ENCODE measurements at regions not wholly inside any gene's neighbourhood (a gene's known extent, or its start where the extent isn't known, plus 50 kb on each side); places are given as distances from the start of the nearest gene placed in this dataset.

DNA sequence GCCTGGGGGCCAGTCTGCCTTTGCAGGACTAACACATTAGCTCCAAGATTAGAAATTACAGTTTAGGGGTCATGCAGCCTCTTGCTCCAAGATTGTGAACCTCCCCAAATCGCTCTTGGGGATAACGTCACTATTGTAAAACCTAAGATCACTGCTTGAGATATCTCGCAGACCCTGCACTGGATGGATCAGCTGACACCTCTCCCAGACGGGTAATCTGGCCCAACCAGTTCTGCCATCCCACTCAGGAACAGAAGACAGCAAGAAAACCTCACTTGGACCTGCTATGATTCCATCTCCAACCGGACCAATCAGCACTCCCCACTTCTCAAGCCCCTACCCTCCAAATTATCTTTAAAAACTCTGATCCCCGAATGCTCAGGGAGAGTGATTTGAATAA lies 431.2 kb downstream of the GPM6A start:
- no peak for TF ChIP-seq EZH2 (IDR thresholded peaks at IDR 0.05; ENCODE audit: borderline replicate concordance, low read length)
- TF ChIP-seq, protein P1, sequence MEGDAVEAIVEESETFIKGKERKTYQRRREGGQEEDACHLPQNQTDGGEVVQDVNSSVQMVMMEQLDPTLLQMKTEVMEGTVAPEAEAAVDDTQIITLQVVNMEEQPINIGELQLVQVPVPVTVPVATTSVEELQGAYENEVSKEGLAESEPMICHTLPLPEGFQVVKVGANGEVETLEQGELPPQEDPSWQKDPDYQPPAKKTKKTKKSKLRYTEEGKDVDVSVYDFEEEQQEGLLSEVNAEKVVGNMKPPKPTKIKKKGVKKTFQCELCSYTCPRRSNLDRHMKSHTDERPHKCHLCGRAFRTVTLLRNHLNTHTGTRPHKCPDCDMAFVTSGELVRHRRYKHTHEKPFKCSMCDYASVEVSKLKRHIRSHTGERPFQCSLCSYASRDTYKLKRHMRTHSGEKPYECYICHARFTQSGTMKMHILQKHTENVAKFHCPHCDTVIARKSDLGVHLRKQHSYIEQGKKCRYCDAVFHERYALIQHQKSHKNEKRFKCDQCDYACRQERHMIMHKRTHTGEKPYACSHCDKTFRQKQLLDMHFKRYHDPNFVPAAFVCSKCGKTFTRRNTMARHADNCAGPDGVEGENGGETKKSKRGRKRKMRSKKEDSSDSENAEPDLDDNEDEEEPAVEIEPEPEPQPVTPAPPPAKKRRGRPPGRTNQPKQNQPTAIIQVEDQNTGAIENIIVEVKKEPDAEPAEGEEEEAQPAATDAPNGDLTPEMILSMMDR (conservative IDR thresholded peaks at IDR 0.05 in 1 of 2, IDR thresholded peaks at IDR 0.05 in 1 of 2; ENCODE audit: extremely low read depth in 1 of 2, insufficient read depth in 1 of 2, low read depth in 1 of 2, low read length in 2 of 2): no peak
